ENCODE measurements at regions not wholly inside any gene's neighbourhood (a gene's known extent, or its start where the extent isn't known, plus 50 kb on each side); places are given as distances from the start of the nearest gene placed in this dataset.

DNA sequence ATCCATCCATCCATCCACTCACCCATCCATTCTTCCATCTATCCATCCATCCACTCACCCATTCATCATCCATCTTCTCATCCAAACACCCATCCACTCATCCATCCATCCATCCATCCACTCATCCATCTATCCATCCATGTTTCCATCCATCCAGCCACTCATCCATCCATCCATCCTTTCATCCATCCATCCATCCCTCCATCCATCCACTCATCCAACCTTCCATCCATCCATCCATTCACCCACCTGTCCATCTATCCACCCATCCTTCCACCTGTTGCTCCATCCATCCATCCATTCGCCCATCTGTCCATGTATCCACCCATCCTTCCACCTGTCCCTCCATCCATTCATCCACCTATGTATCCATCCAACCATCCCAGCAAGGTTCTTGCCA, 378.4 kb upstream of the PFKP start:
- TF ChIP-seq ATF2 (CRISPR knock-in tag; IDR thresholded peaks at IDR 0.05; ENCODE audit: borderline replicate concordance, low read depth) (no peak), NFE2L1 (CRISPR knock-in tag; IDR thresholded peaks at IDR 0.05) (no peak), NFYB (CRISPR knock-in tag; conservative IDR thresholded peaks at IDR 0.05; ENCODE audit: low read depth) (no peak), TCF7 (CRISPR knock-in tag; IDR thresholded peaks at IDR 0.05; ENCODE audit: low read depth) (no peak), MYBL2 (CRISPR knock-in tag; IDR thresholded peaks at IDR 0.05) (no peak), NFATC4 (CRISPR knock-in tag; IDR thresholded peaks at IDR 0.05) (no peak), ZNF263 (CRISPR knock-in tag; IDR thresholded peaks at IDR 0.05; ENCODE audit: low read depth) (no peak), RELA (CRISPR knock-in tag; IDR thresholded peaks at IDR 0.05; ENCODE audit: borderline replicate concordance) (no peak)
- TF ChIP-seq, protein P1, sequence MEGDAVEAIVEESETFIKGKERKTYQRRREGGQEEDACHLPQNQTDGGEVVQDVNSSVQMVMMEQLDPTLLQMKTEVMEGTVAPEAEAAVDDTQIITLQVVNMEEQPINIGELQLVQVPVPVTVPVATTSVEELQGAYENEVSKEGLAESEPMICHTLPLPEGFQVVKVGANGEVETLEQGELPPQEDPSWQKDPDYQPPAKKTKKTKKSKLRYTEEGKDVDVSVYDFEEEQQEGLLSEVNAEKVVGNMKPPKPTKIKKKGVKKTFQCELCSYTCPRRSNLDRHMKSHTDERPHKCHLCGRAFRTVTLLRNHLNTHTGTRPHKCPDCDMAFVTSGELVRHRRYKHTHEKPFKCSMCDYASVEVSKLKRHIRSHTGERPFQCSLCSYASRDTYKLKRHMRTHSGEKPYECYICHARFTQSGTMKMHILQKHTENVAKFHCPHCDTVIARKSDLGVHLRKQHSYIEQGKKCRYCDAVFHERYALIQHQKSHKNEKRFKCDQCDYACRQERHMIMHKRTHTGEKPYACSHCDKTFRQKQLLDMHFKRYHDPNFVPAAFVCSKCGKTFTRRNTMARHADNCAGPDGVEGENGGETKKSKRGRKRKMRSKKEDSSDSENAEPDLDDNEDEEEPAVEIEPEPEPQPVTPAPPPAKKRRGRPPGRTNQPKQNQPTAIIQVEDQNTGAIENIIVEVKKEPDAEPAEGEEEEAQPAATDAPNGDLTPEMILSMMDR (IDR thresholded peaks at IDR 0.05), result no peak
- TF ChIP-seq, protein P2, sequence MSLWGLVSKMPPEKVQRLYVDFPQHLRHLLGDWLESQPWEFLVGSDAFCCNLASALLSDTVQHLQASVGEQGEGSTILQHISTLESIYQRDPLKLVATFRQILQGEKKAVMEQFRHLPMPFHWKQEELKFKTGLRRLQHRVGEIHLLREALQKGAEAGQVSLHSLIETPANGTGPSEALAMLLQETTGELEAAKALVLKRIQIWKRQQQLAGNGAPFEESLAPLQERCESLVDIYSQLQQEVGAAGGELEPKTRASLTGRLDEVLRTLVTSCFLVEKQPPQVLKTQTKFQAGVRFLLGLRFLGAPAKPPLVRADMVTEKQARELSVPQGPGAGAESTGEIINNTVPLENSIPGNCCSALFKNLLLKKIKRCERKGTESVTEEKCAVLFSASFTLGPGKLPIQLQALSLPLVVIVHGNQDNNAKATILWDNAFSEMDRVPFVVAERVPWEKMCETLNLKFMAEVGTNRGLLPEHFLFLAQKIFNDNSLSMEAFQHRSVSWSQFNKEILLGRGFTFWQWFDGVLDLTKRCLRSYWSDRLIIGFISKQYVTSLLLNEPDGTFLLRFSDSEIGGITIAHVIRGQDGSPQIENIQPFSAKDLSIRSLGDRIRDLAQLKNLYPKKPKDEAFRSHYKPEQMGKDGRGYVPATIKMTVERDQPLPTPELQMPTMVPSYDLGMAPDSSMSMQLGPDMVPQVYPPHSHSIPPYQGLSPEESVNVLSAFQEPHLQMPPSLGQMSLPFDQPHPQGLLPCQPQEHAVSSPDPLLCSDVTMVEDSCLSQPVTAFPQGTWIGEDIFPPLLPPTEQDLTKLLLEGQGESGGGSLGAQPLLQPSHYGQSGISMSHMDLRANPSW (CRISPR knock-in tag; conservative IDR thresholded peaks at IDR 0.05; ENCODE audit: low read depth), result no peak
- TF ChIP-seq, protein P3, sequence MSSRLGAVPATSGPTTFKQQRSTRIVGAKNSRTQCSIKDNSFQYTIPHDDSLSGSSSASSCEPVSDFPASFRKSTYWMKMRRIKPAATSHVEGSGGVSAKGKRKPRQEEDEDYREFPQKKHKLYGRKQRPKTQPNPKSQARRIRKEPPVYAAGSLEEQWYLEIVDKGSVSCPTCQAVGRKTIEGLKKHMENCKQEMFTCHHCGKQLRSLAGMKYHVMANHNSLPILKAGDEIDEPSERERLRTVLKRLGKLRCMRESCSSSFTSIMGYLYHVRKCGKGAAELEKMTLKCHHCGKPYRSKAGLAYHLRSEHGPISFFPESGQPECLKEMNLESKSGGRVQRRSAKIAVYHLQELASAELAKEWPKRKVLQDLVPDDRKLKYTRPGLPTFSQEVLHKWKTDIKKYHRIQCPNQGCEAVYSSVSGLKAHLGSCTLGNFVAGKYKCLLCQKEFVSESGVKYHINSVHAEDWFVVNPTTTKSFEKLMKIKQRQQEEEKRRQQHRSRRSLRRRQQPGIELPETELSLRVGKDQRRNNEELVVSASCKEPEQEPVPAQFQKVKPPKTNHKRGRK (CRISPR knock-in tag; IDR thresholded peaks at IDR 0.05; ENCODE audit: borderline replicate concordance), result no peak
- TF ChIP-seq, protein P4, sequence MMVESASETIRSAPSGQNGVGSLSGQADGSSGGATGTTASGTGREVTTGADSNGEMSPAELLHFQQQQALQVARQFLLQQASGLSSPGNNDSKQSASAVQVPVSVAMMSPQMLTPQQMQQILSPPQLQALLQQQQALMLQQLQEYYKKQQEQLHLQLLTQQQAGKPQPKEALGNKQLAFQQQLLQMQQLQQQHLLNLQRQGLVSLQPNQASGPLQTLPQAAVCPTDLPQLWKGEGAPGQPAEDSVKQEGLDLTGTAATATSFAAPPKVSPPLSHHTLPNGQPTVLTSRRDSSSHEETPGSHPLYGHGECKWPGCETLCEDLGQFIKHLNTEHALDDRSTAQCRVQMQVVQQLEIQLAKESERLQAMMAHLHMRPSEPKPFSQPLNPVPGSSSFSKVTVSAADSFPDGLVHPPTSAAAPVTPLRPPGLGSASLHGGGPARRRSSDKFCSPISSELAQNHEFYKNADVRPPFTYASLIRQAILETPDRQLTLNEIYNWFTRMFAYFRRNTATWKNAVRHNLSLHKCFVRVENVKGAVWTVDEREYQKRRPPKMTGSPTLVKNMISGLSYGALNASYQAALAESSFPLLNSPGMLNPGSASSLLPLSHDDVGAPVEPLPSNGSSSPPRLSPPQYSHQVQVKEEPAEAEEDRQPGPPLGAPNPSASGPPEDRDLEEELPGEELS (CRISPR knock-in tag; IDR thresholded peaks at IDR 0.05), result no peak
